NCI-H446 (cell line): ENCODE measurements at regions not wholly inside any gene's neighbourhood (a gene's known extent, or its start where the extent isn't known, plus 50 kb on each side); places are given as distances from the start of the nearest gene placed in this dataset.

Experiments
- DNase-seq, 2 experiments: peaks; one replicate each; lab custom pipeline; 2025; lab: John Stamatoyannopoulos, UW

DNA sequence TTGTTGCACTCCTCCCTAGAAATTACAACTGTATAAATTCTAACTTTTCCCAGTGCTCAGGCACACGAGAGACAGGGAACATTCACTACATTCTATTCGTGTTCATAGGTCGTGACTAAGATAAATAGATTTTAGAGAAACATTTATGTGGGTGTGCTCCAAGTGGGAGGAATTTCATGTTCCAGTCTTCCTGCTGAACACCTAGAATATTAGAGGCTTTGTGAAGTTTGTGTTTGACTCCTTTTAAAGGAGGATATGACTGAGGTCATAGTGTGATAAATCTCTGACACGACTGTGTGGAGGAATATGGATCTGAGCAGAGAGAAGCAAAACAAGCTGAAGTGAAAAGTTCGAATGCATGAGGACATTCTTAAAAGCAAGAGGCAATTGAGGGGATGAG, 355.3 kb downstream of the ZSWIM6 start:
- no peak for DNase-seq

DNA sequence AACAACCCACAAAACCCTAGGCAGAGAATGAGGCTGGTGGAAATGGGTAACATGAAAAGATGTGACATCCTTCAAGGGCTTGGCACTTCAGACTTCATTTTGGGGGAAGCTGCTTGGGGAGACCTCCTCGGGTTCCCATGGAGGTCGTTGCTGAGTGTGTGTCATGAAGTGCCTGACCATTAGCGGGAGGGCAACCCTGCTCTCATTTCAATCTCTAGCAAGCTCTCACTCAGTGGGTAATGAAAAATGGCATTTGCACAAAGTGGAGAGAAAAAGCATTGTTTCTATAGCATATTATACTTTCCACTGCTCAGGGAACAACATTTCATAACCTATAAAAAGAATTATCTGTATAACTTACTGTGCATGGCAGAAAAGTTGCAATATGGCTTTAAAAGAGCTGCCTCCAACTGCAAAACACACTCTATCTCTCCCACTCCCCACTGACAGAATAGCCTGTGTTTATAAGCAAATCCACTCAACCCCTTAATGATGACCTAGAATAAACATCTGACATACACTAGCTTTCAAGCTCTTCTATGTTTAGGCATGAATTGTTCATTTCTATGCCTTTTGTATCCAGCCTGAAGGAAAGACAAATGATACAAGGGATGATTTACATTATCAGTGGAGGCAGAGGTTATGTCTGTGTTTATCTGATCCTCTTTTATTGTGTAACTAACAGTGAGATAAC, 357.2 kb downstream of the ZSWIM6 start:
- no peak for DNase-seq

DNA sequence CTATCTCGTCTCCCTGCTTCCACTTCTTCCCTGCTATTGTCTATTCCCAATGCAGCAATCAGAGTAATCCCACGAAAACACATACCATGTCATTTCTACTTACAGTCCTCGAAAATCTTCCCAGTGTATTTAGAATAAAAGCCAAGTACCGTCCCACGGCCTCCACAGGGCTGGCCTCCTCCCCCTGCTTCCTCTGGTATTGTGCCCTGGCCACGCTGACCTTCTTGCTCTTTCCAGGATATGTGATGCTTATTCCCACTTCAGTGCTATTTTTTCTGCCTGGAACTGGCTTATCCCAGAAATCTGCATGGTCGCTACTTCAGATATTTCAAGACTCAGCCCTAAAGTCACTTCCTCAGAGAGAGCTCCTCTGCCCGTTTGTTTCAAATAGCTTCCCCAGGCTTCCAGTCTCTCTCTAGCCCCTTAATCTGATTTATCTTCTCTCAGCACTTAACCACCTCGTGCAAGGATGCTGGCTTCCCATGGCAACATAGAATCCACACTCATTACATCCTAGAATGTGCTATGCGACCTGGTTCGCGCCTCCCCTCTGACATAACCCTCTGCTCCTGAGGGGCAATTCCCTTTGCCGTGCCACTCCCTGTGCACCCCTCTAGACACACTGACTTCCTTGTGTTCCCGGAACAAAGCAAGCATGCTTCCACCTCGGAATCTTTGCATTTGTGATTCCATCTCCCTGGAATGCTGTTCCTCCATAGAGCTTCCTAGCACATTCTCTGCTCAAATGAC, 365.9 kb downstream of the ZSWIM6 start:
- no peak for DNase-seq

DNA sequence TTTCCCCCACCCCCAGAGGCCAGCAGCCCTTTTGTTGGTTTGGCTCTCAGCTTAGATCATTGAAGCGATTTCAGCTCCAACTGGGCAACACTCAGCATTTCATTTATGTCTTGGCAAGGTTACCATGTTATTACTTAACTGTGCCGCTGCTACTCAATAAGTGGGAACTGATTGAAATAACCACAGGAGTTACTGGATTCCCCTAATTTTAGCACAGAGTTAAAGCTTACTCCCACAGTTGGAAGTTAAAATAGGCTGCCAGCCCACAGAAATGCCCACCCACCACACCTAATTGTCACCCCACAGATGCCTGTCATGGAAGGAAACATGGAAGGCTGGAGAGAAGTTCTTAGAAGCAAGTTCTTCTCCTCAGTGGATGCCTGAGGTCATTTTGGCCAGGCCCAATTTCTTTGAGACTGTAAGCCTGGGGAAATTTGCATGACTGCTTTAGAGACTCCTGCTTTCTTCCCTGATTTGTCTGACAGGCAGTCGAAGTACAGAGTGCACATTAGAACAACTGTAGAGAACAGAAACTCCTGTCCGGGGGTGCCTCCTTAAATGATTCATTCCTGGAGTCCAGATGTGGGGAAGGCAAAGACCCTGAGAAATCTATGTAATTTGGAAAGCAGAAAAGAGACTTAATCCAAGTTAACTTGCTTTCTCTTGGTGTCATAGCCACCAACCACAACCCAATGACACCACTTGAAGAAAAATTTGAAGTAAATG, 370.0 kb downstream of the ZSWIM6 start:
- DNase-seq, result no peak

DNA sequence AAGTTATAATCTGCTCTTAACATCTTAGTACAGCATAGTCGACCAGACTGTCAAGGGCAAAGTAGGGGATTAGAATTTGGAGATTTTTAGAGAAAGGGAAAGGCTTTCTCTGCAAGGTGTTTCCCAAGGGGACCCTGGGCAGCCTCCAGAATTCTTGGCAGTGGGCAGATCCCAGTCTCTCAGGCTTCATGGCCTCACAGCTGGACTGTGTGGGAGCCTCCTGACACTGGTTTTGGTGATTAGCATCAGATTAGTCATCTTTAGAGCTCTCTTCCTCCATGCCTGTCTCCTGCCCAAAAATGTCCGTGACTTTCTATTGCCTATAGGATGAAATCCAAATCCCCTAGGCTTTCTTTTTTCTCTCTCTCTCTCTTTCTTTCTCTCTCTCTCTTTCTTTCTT, 370.7 kb downstream of the ZSWIM6 start:
- no peak for DNase-seq

DNA sequence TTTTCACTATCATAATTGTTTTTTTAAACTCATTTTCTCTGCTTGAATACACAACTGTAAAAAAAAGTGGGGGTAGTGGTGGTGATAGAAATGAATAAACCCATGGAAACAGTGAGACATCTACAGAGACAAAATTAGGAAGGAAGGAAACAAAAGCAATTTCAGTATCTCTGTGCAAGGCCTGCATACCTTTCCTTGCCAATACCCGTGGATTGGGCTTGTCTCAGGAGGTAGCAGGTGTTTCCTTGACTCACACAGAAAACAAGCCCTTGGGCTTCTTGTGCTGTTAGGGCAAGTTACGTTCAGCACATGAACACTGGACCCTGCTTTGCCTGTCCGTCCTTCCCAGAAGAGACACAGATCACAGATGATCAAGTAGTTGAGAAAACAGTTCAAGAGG, 372.2 kb downstream of the ZSWIM6 start:
- DNase-seq, result no peak

DNA sequence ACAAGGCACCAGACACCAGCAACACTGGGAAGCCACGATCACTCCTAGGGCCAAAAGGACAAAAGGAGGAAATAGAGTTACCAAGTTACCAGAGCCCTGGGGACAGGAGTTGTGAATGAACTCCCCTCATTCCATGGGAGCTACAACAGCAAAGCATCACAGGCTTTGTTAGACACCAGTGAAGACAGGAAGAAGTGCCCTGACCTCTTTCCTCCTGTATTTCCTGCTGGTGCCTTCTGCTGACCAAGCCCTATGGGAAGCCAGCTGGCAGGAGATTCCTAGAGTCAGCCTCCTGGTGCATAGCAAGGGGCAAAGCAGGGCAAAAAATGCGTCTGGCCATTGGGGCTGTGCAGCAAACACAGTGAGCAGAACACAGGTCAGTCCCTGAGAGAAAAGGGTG, 374.7 kb downstream of the ZSWIM6 start:
- no peak for DNase-seq

DNA sequence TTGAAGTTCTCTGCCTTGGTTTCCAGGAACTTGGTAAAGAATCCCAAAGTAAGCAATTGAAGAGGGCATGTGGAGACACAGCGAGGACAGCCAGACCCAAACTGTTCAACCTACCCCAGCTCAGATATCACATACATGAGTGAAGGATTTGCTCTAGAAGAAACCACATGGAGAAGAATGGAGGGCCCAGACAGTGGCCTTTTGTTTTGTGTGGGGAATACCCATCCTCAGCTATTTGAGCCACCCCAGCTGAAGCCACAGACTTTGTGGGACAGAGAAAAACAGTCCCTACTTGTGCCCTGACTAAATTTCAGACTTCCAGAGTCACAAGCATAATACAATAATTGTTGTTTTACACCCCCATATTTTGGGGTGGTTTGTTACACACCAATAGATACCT, 387.1 kb downstream of the ZSWIM6 start:
- DNase-seq, result no peak

DNA sequence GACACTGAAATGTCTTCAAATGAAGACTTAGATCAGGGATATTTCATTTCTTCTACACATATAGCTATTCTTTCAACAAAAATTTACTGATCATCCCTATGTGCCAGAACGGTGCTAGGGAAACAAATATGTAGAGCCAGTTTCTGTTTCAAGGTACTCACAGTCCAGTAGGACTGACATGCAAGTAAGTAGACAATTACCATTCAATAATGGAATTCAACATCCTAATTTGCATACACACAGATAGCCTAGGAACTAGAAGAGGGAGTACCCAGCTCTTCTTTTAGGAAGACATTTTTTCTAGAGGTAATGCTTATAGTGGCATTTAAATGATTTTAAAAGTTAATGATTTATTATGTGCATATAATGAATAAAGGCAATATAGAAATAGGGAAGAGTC, 388.8 kb downstream of the ZSWIM6 start:
- no peak for DNase-seq

DNA sequence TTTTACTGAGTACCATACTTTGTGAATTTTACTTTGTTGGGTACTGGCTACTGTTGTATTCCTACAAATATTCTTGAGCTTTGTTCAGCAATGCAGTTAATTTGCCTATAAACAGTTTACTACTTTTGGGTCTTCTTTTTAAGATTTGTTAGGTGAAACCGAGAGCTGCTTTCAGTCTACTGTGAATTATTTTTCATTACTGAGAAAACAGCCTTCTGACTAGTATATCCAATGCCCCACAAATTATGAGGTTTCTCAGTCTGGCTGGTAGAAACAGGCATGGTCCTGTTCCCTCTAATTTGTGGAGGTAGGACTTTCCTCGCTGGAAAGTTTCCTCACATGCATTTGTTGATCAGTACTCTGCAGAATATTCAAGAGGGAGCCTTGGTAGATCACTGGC, 392.0 kb downstream of the ZSWIM6 start:
- DNase-seq, result no peak

DNA sequence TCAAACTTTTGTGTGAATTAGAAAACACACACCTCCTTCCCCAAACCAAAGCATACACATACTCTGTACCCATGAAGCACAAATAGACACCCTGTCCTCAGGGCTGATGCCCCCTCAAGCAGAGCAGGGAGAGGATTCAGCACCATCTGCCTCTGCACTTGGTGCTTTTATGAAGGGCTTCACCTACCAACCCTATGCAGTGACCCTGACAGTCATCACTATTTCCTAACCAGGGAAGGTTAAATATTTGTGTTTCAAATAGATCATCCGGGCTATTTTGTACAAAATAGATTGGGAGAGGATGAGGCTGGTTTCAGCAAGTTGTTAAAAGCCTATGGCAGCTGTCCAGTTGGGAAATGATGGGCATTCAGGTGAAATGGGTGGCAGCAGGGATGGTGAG, 396.2 kb downstream of the ZSWIM6 start:
- no peak for DNase-seq

DNA sequence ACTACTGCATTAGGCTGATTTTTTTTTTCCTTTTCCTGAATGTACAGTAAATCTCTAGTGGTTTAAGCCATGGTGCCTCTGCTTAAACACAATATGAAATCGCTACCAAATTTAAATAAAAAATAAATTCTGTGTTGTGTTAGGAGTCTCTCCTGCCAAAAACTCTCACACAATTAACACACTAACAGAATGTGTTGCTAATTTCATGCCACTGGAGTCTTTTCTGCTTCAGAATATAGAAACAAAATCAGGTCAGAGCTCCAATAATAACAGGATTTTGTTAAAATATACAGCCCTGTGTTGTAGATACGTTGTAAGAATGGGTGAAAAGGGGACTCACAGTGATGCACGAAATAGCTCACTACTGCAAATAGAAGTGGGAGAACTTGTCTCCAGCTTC, 398.8 kb downstream of the ZSWIM6 start:
- no peak for DNase-seq

DNA sequence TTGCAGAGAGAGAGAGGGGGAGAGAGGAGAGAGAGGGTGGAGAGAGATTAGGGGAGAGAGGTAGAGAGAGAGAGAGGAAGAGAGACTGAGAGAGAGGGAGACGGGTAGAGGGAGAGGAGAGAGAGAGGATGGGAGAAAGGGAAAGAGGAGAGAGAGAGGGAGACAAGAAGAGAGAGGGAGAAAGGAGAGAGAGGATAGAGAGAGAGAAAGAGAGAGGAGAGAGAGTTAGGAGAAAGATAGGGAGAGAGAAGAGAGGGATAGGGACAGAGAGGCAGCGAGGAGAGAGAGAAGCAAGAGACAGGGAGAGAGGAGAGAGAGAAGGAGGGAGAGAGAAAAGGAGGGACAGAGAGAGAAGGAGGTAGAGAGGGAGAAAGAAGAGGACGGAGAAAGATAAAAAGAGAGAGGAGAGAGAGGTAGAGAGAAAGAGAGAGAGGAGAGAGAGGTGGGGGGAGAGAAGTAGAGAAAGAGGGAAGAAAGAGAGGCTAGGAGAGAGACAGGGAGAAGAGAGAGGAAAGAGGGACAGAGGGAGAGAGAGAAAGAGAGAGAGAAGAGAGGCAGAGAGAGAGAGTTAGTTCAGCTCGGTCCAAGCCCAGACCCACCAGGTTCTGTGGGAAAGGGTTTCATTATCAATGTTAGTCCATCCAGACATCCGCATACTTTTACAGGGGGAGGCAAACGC, 399.3 kb downstream of the ZSWIM6 start:
- no peak for DNase-seq

DNA sequence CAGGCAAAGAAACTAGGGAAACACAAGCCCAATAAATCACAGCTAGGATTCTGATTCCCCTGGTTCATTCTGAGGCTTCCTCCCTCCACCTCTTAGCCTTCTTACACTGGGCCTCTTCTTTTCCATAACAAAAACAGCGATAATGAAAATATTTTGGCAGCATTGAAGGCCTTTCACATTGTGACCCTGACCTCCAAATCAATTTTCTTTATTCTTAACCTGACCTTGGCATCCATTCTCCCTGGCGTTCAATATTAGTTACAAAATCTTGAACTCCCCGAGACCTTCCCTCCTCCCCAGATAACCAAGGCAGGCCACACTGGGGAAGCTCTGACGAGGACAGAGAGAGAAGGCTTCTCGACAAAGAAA, 399.9 kb downstream of the ZSWIM6 start:
- DNase-seq, result no peak

DNA sequence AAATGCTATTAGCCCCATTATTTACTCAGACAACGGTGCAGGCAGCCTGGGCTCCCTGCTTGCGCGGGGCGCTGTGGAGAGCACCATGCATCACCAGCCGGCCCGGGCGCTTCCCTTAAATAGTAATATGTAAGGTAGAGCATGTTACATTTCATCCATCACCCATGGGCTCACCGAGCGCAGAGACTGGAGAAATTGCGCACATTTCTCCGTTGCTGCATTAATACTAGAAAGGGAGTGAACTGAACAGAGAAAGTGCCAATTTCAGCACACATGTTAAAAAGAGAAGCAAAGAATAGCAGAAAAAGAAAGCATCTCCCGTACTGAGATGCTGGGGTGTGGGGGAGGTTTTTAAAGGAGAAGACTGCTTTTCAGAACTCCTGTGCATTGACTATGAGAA, 400.3 kb downstream of the ZSWIM6 start:
- DNase-seq, result no peak

DNA sequence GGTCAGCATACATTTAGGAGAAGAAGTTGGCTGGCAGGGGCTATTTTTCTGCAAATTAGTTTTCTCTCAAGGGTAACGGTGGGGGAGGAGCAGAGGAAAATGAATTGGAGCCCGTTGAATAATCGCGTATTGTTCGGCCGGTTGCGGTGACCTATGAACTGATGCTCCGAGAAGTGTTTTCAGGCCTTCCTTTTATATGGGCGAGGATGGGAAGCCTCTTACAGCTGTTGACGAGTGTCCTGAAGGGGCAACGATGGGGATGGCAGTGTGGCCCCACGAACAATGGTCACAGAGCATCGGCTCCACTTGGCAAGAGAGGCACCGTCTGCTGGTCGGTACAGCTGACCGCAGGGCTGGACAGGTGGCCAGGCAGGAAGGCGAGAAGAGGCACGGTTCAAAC, 400.7 kb downstream of the ZSWIM6 start:
- DNase-seq, result no peak

DNA sequence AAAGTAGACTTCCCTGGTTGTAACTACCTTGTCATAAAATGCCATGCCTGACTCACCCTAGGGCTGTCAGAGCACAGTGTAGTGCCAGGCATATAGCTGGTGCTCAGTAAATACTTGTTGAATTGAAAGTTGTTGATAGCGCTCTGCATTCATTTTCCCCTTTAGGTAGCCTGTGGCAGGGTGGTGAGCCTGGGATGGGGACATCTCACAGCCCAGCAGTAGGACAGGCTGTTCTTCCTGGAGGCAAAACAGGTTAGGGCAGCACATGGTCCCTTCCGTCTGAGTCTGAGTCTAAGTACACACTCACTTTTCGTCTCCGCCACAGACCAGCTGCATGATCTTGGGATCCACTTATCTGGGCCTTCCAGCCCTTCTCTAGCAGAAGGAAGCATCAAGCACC, 401.9 kb downstream of the ZSWIM6 start:
- DNase-seq, result no peak

DNA sequence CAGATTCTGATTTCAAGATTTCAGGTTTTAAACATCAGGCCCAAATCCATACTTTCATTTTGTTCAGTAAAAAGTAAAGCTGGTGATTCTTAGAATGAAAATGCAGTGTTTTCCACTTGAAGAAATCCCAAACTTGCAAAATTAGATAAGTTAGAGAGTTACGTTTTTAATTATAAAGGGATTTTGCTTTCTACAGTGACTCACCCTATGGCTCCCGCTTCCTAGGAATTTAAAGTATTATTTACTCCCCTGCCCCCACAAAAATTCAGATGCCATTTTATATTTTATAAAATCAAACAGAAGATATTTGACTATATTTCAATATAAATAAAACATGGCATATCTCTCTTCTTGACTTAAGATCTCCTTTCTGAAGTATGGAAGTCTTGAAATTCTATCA, 402.9 kb downstream of the ZSWIM6 start:
- no peak for DNase-seq

DNA sequence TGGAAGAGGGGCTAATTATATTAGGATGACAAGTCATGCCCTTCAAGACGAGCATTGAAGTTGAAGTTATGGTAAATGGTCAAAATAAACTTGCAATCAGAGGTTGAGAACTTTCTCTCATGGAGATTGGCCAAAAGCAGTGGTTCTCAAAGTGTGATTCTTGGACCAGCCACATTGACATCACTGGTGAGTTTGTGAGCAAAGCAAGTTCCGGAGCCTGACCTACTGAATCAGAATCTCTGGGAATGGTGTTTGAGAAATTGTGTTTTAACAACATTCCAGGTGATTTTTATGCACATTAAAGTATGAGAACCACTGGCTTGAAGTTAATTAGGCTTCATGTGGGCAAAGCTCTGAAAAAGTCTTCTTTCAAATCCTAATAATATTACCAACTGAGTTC, 403.5 kb downstream of the ZSWIM6 start:
- DNase-seq, result no peak

DNA sequence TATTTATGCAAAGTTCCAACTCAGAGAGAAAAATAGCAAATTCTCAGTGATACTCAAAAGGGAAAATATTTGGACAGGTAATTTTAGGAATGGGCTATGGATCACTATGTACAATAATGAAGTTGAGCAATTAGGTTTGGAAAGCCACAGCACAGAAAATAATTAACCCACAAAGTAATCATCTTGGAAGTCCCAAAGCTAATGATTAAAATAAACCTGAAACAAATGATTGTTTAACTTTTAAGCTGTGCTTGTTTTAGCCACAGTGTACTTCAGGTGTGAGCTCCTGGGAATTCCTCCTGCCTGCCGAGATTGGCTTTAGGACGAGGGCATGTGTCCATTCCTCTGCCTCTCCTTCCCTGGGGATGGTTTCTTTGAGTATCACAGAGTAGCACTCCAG, 403.9 kb downstream of the ZSWIM6 start:
- no peak for DNase-seq

DNA sequence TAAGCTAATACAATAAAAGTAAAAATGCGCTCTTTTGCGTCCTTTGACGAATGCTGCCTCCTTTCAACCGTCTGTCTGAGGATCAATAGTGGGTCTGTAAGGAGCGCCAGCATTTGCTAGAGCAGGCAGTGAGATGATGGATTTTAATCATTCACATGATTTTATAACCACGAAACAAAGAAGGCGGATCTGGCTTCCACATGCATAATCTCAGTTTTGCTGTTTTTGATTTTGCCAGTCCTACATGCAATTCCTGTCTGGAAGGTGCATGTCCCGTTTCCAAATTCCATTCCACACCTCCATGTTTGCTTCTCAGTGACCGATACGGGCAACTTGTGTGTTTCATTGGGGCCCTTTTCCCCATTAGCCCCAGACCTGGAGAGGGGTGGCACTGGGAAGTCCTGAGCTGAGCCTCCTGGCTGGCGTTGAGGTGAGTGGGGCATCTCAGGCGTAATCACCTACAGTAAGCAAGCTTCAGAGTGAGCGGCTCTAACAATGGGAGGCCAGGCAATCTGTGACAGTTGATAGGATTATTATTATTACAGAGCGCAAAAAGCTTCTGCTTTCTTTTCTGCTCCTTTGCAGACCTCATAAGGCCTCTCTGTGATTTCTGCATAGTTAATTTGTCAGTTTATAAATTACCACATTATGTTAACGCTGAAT, 405.4 kb downstream of the ZSWIM6 start:
- no peak for DNase-seq

DNA sequence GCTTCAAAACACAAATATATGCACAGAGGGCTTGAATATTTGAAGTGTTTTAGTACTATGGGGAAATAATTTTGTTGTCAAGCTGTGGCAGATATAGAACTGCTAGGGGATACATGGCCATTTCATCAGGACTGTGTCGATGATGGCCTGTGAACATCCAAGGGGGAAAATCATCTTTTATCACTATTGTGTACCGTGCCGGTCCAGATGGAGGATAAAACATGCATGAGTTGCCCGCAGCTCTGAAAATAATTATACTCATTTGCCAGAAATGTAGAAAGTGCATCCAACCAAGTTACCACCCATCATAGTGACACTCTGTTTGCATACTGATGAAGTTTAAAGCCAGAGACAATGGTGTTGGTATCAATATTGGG, 405.9 kb downstream of the ZSWIM6 start:
- no peak for DNase-seq
